Type B pancreatic cell (in vitro differentiated cells): ENCODE measurements at regions not wholly inside any gene's neighbourhood (a gene's known extent, or its start where the extent isn't known, plus 50 kb on each side); places are given as distances from the start of the nearest gene placed in this dataset.
A peak's percentile ranks its signal among the peaks of the same experiment; 100 is the strongest.

ENCODE experiments used
- DNase-seq: peaks from one replicate; pipeline ENCODE4 v3.0.0; 2021; ENCODE audit warnings: mixed read lengths; ENCODE audit not compliant: unreplicated experiment; ENCODE audit errors: extremely low spot score
- H3K27ac Mint-ChIP-seq: 2 replicates; pipeline ENCODE4 v1.8.0; 2021; ENCODE audit warnings: mild to moderate bottlenecking, mixed read lengths
- H3K27me3 Mint-ChIP-seq: 2 replicates; pipeline ENCODE4 v1.8.0; 2021; ENCODE audit warnings: mixed read lengths
- H3K36me3 Mint-ChIP-seq: 2 replicates; pipeline ENCODE4 v1.8.0; 2021; ENCODE audit warnings: mixed read lengths
- H3K4me1 Mint-ChIP-seq: one replicate; pipeline ENCODE4 v1.8.0; 2021; ENCODE audit warnings: mixed read lengths; ENCODE audit not compliant: unreplicated experiment
- H3K4me3 Mint-ChIP-seq: 2 replicates; pipeline ENCODE4 v1.8.0; 2021; ENCODE audit warnings: mild to moderate bottlenecking, mixed read lengths
- H3K9me3 Mint-ChIP-seq: 2 replicates; pipeline ENCODE4 v1.8.0; 2021; ENCODE audit warnings: mixed read lengths
- TF ChIP-seq, protein P1 (sequence below): fragments of 200-600 bp; sonication (generic); conservative IDR thresholded peaks from 2 replicates; pipeline ENCODE4 v1.5.0; 2021; ENCODE audit warnings: antibody characterized with exemption, mild to moderate bottlenecking

GRCh38 chr18:38801640-38802039, 1236.0 kb upstream of the CELF4 start:
- no peak for DNase-seq
- TF ChIP-seq, protein P1, sequence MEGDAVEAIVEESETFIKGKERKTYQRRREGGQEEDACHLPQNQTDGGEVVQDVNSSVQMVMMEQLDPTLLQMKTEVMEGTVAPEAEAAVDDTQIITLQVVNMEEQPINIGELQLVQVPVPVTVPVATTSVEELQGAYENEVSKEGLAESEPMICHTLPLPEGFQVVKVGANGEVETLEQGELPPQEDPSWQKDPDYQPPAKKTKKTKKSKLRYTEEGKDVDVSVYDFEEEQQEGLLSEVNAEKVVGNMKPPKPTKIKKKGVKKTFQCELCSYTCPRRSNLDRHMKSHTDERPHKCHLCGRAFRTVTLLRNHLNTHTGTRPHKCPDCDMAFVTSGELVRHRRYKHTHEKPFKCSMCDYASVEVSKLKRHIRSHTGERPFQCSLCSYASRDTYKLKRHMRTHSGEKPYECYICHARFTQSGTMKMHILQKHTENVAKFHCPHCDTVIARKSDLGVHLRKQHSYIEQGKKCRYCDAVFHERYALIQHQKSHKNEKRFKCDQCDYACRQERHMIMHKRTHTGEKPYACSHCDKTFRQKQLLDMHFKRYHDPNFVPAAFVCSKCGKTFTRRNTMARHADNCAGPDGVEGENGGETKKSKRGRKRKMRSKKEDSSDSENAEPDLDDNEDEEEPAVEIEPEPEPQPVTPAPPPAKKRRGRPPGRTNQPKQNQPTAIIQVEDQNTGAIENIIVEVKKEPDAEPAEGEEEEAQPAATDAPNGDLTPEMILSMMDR = no peak
- H3K4me1 Mint-ChIP-seq = no peaks in the 10 kb centered on the region
- H3K9me3 Mint-ChIP-seq = no peaks in the 10 kb centered on the region
- H3K27me3 Mint-ChIP-seq = peaks cover 3% of the 10 kb centered on the region
- no peak overlapping the region for H3K4me3 Mint-ChIP-seq
- no peak overlapping the region for H3K27ac Mint-ChIP-seq
- no peaks in the 10 kb centered on the region for H3K36me3 Mint-ChIP-seq

- no peak overlapping the region for H3K27ac Mint-ChIP-seq
- no peaks in the 10 kb centered on the region for H3K9me3 Mint-ChIP-seq
- no peak overlapping the region for H3K4me3 Mint-ChIP-seq
- H3K36me3 Mint-ChIP-seq = no peaks in the 10 kb centered on the region
- no peak for DNase-seq
- TF ChIP-seq, protein P1 = no peak
- no peaks in the 10 kb centered on the region for H3K27me3 Mint-ChIP-seq
- no peaks in the 10 kb centered on the region for H3K4me1 Mint-ChIP-seq
Observed at GRCh38 chr18:38796762-38797161, 1231.2 kb upstream of the CELF4 start.

DNA sequence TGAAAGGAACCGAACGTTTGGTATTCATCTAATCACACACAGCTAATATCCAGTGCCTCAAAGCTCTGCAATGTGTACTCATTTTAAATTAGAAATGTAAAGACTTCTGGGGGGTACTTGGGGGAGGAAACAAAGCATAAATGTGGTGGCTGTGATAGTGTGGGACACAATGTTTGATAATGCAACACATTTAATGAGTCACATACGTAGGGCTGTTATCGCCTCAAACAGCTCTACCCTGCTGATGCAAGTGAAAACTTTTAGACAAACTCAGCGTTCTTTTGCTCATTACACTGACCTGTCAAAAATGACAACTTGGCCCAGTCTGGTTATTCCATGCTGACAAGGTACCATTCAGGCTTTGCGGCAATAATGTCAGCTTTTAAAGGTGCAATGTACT, 1227.1 kb upstream of the CELF4 start:
- Mint-ChIP-seq H3K36me3 (no peaks in the 10 kb centered on the region), H3K9me3 (peaks cover 1% of the 10 kb centered on the region), H3K27me3 (no peaks in the 10 kb centered on the region), H3K4me1 (no peaks in the 10 kb centered on the region), H3K27ac (no peak overlapping the region), H3K4me3 (no peak overlapping the region)
- TF ChIP-seq, protein P1 = no peak
- DNase-seq = no peak

DNA sequence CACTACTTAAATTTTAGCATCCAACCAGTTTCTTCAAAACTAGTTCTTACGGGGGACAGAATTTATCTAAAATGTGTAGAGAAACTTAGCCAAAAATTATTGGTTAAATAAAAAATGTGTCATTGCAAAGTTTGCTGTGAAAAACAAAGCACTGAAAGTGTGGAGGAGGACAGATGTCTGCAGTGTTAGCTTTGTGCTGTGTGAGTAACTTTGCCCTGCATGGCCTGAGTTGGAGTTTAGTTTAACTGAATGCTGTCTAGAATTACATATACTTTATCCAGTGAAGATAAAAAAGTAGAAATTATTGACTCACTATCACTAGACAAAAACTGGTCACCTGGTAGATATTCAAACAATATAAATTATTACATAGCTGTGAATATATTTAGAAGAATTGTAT, 1225.2 kb upstream of the CELF4 start:
- no peak overlapping the region for H3K27ac Mint-ChIP-seq
- DNase-seq = no peak
- H3K4me3 Mint-ChIP-seq = no peak overlapping the region
- no peaks in the 10 kb centered on the region for H3K27me3 Mint-ChIP-seq
- no peaks in the 10 kb centered on the region for H3K4me1 Mint-ChIP-seq
- TF ChIP-seq, protein P1 = no peak
- peaks cover 6% of the 10 kb centered on the region for H3K9me3 Mint-ChIP-seq
- no peaks in the 10 kb centered on the region for H3K36me3 Mint-ChIP-seq

DNA sequence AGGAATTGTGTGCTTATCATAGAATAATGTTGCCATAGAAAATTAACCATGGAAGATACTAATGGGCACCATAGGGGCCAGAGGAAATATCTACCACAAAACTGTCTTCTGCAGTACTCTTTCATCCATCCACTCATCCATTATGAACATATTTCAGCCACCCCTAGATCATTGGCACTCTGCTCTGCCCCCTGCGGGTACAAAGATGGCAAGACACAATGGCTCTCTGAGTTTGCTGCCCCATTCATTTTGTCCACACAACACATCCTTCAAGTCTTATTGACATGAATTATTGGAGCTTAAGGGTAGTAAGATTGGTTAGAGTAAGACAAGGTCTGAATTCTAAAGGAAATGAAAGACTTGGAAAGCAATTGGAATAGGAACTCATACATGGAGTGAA, 1224.7 kb upstream of the CELF4 start:
- no peak overlapping the region for H3K4me3 Mint-ChIP-seq

DNA sequence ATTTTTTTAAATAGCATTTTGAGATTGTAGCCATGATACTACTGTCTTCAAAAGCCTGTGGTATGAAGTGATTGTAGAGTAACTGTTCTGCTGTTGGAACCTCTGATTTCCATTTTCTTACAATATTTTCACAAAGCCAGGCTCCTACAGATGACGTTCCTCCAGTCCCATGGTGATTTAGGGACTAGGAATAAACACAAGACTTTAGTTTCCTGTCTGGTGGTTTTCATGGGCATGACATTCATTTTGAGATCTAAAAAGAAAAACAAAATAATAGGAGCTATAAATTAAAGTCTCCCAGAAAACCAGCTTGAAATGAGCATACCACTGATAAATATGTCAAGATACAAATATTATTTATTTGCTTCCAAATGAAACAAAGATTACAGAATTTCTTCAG, 1223.5 kb upstream of the CELF4 start:
- Mint-ChIP-seq H3K27me3 (no peaks in the 10 kb centered on the region), H3K4me1 (no peaks in the 10 kb centered on the region), H3K9me3 (peaks cover 6% of the 10 kb centered on the region), H3K4me3 (no peak overlapping the region), H3K27ac (no peak overlapping the region), H3K36me3 (no peaks in the 10 kb centered on the region)
- TF ChIP-seq, protein P1 = no peak
- no peak for DNase-seq

More for the DNA sequence above, 1224.7 kb upstream of the CELF4 start:
- H3K36me3 Mint-ChIP-seq = no peaks in the 10 kb centered on the region
- DNase-seq = no peak
- no peaks in the 10 kb centered on the region for H3K27me3 Mint-ChIP-seq
- H3K9me3 Mint-ChIP-seq = peaks cover 6% of the 10 kb centered on the region
- no peaks in the 10 kb centered on the region for H3K4me1 Mint-ChIP-seq
- TF ChIP-seq, protein P1 = peak; percentile 48
- no peak overlapping the region for H3K27ac Mint-ChIP-seq
